CD14-positive monocyte (primary cell): ENCODE measurements at regions not wholly inside any gene's neighbourhood (a gene's known extent, or its start where the extent isn't known, plus 50 kb on each side); places are given as distances from the start of the nearest gene placed in this dataset.

ENCODE experiments used
- DNase-seq, 3 donors: peaks; one replicate each; pipeline ENCODE4 v3.0.0-alpha.2; 2011 to 2022
- H2AFZ ChIP-seq: 2 replicates; pipeline ENCODE4 v1.6.0; 2012; ENCODE audit warnings: mild to moderate bottlenecking, low read depth, low read length, inconsistent platforms; ENCODE audit not compliant: insufficient read depth, poor library complexity, severe bottlenecking
- H3K27ac ChIP-seq, 2 donors: 1 replicate in 1 of 2; 2 replicates in 1 of 2; pipeline ENCODE4 v1.5.1; 2012 to 2013; ENCODE audit warnings: low read length in 2 of 2, control low read depth in 1 of 2, inconsistent platforms in 1 of 2, low read depth in 1 of 2, mild to moderate bottlenecking in 1 of 2
- H3K27me3 ChIP-seq, 2 donors: one replicate each; pipeline versions ENCODE4 v1.6.0 to v1.6.1; 2011 to 2013; ENCODE audit warnings: low read length in 2 of 2; ENCODE audit not compliant: control insufficient read depth in 2 of 2, insufficient read depth in 2 of 2
- H3K36me3 ChIP-seq, 2 donors: replicated peaks in 1 of 2; 1 replicate in 1 of 2; 2 replicates in 1 of 2; pipeline versions ENCODE4 v1.5.1 to v1.6.1; 2012 to 2013; ENCODE audit warnings: low read length in 2 of 2, control low read depth in 1 of 2, inconsistent platforms in 1 of 2, mild to moderate bottlenecking in 1 of 2; ENCODE audit not compliant: insufficient read depth in 2 of 2, control insufficient read depth in 1 of 2
- H3K4me1 ChIP-seq, 2 donors: 1 replicate in 1 of 2; 2 replicates in 1 of 2; pipeline versions ENCODE4 v1.5.1 to v1.6.1; 2012 to 2013; ENCODE audit warnings: low read length in 2 of 2, control low read depth in 1 of 2, inconsistent platforms in 1 of 2, mild to moderate bottlenecking in 1 of 2, moderate library complexity in 1 of 2; ENCODE audit not compliant: insufficient read depth in 2 of 2, control insufficient read depth in 1 of 2
- H3K4me2 ChIP-seq: replicated peaks from 2 replicates; pipeline ENCODE3; 2012; ENCODE audit warnings: low read length, moderate library complexity, mild to moderate bottlenecking; ENCODE audit not compliant: poor library complexity, severe bottlenecking; ENCODE audit errors: extremely low read depth
- H3K4me3 ChIP-seq, 3 experiments: fragments of 200-600 bp in 1 of 3; sonication (generic) in 1 of 3; replicated peaks in 1 of 3; 1 replicate in 2 of 3; 2 replicates in 1 of 3; pipeline ENCODE4 v1.5.1; 2011 to 2013; ENCODE audit warnings: low read length in 3 of 3, mild to moderate bottlenecking in 3 of 3, control low read depth in 2 of 3, low read depth in 2 of 3, inconsistent platforms in 1 of 3, moderate library complexity in 1 of 3
- H3K79me2 ChIP-seq: 2 replicates; pipeline ENCODE4 v1.6.0; 2012; ENCODE audit warnings: mild to moderate bottlenecking, control low read depth, inconsistent platforms, low read length, moderate library complexity; ENCODE audit not compliant: insufficient read depth
- H3K9ac ChIP-seq: 2 replicates; pipeline ENCODE4 v1.6.0; 2017; ENCODE audit warnings: low read length, mild to moderate bottlenecking; ENCODE audit not compliant: insufficient read depth, poor library complexity, severe bottlenecking
- H3K9me3 ChIP-seq, 2 donors: replicated peaks in 1 of 2; 1 replicate in 1 of 2; 2 replicates in 1 of 2; pipeline versions ENCODE4 v1.5.1 to v1.6.1; 2012 to 2013; ENCODE audit warnings: low read length in 2 of 2, control low read depth in 1 of 2; ENCODE audit not compliant: control insufficient read depth in 1 of 2, insufficient read depth in 1 of 2
- H4K20me1 ChIP-seq: 2 replicates; pipeline ENCODE4 v1.6.0; 2012; ENCODE audit warnings: mild to moderate bottlenecking, low read length, control low read depth, moderate library complexity; ENCODE audit not compliant: insufficient read depth
- H3K27ac Mint-ChIP-seq, 7 donors: one replicate each; pipeline ENCODE4 v1.8.0; 2020; ENCODE audit warnings: mild to moderate bottlenecking in 7 of 7, mixed read lengths in 7 of 7, moderate library complexity in 6 of 7, inconsistent platforms in 2 of 7
- H3K27me3 Mint-ChIP-seq, 3 donors: one replicate each; pipeline ENCODE4 v1.8.0; 2021 to 2022; ENCODE audit warnings: low read depth in 3 of 3, mild to moderate bottlenecking in 3 of 3, mixed read lengths in 3 of 3, moderate library complexity in 3 of 3, inconsistent platforms in 1 of 3
- H3K36me3 Mint-ChIP-seq, 2 donors: one replicate each; pipeline ENCODE4 v1.8.0; 2020; ENCODE audit warnings: mixed read lengths in 2 of 2, inconsistent platforms in 1 of 2, mild to moderate bottlenecking in 1 of 2
- H3K4me1 Mint-ChIP-seq: one replicate; pipeline ENCODE4 v1.8.0; 2020; ENCODE audit warnings: mild to moderate bottlenecking, mixed read lengths
- H3K4me3 Mint-ChIP-seq, 2 donors: one replicate each; pipeline ENCODE4 v1.8.0; 2020; ENCODE audit warnings: mild to moderate bottlenecking in 2 of 2, mixed read lengths in 2 of 2, moderate library complexity in 1 of 2
- H3K9me3 Mint-ChIP-seq, 7 donors: one replicate each; pipeline ENCODE4 v1.8.0; 2020 to 2022; ENCODE audit warnings: mixed read lengths in 7 of 7, mild to moderate bottlenecking in 6 of 7, moderate library complexity in 6 of 7, inconsistent platforms in 2 of 7
- WGBS: methylation state at CpG from one replicate; pipeline ENCODE4 v1.1.5; 2013; ENCODE audit warnings: missing lambda C conversion rate; ENCODE audit not compliant: insufficient coverage; 5-methylcytosine and 5-hydroxymethylcytosine counted together
- intact Hi-C, 2 donors: fragments of 100-400 bp; cut with micrococcal nuclease; formaldehyde crosslinking; loops; one replicate each; pipeline versions ENCODE4 v1.15.0 to v1.15.1; 2023
- TF ChIP-seq, protein P1 (sequence below): fragments of 200-600 bp; IDR thresholded peaks from one replicate; pipeline ENCODE4 v1.8.0; 2022; ENCODE audit warnings: antibody characterized with exemption, mild to moderate bottlenecking

DNA sequence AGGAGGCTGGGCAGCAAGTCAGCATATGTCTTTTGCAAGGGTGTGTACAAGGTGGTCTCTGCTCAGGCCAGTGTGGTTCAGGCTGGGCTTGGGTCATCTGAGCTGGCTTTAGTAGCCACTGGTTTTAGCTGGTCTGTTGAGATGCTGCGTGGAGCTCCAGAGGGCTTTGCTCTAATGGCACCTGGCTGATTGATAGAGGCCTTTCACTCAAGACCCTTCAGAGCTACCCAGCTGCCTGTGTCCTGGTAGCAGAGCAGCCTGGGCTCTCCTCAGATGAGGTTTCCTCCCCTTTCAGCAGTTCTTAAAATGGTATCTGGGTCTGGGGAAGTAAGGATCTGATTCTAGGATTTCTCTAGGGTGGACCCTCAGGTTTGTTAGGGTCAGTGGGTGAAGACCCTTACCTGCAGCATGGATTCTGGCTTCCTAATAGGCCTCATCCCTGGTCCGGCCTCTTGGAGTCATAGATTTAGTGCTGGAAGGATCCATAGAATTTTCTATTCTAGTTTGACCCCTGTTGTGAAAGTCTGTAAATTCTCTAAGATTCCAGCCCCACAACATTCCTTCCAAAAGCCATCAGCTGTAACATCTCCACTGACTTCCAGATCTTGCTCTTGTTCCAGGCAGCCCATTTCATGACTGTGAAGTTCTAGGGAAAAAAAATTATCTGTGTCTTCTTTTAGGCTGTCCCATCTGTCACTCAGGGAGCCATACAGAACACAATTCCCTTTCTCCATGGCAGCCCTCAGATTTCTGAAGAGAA, 190.2 kb upstream of the ZBED5 start:
- TF ChIP-seq, protein P1, sequence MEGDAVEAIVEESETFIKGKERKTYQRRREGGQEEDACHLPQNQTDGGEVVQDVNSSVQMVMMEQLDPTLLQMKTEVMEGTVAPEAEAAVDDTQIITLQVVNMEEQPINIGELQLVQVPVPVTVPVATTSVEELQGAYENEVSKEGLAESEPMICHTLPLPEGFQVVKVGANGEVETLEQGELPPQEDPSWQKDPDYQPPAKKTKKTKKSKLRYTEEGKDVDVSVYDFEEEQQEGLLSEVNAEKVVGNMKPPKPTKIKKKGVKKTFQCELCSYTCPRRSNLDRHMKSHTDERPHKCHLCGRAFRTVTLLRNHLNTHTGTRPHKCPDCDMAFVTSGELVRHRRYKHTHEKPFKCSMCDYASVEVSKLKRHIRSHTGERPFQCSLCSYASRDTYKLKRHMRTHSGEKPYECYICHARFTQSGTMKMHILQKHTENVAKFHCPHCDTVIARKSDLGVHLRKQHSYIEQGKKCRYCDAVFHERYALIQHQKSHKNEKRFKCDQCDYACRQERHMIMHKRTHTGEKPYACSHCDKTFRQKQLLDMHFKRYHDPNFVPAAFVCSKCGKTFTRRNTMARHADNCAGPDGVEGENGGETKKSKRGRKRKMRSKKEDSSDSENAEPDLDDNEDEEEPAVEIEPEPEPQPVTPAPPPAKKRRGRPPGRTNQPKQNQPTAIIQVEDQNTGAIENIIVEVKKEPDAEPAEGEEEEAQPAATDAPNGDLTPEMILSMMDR: no peak
- H3K4me3 ChIP-seq: no peak overlapping the region

DNA sequence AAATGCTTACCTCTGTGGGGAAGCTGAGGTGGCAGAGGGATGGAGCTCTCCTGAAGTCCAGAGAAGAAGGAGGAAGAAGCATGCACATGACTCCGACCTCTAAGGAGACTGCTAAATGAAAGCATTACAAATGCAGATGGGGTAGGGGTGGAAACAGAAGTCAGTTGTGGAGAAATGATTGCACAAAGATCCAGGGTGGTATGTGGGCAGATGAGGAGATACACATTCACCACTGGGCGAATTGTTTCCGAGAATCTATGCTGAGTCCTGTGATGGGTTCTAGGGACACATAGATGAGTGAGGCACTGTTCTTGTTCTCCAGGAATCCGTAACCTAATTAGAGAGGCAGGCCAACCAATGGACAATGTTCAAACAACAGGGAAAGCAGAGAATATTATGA, 188.9 kb upstream of the ZBED5 start:
- no peaks in the 10 kb centered on the region for H3K36me3 Mint-ChIP-seq
- H3K27ac Mint-ChIP-seq: no peak overlapping the region
- TF ChIP-seq, protein P1: no peak
- Histone ChIP-seq H3K27me3 (no peaks in the 10 kb centered on the region), H3K36me3 (no peaks in the 10 kb centered on the region), H4K20me1 (no peaks in the 10 kb centered on the region), H3K4me2 (no peak overlapping the region), H3K9me3 (no peaks in the 10 kb centered on the region), H2AFZ (no peak overlapping the region), H3K9ac (no peak overlapping the region), H3K4me3 (no peak overlapping the region), H3K4me1 (no peaks in the 10 kb centered on the region), H3K79me2 (no peaks in the 10 kb centered on the region), H3K27ac (no peak overlapping the region)
- H3K4me3 Mint-ChIP-seq: no peak overlapping the region
- H3K27me3 Mint-ChIP-seq: peaks cover 3 to 10% (median 4%) of the 10 kb centered on the region in 3 donors
- 85% methylated on average over 4 of the region's 4 CpGs for WGBS
- peaks cover 0 to 5% (median 0%) of the 10 kb centered on the region in 7 donors for H3K9me3 Mint-ChIP-seq
- H3K4me1 Mint-ChIP-seq: no peaks in the 10 kb centered on the region
- no peak for DNase-seq
- intact Hi-C loops: no loop called here

More for the DNA sequence above, 190.2 kb upstream of the ZBED5 start:
- WGBS: 100% methylated on average over 1 of the region's 2 CpGs
- no peak overlapping the region for H3K27ac Mint-ChIP-seq
- H3K79me2 ChIP-seq: no peaks in the 10 kb centered on the region
- H3K9me3 Mint-ChIP-seq: peaks cover 3 to 8% (median 4%) of the 10 kb centered on the region in 7 donors
- DNase-seq: no peak
- H3K27me3 ChIP-seq: no peaks in the 10 kb centered on the region
- H3K36me3 ChIP-seq: no peaks in the 10 kb centered on the region
- H3K9ac ChIP-seq: no peak overlapping the region
- intact Hi-C loops: no loop called here
- H3K27me3 Mint-ChIP-seq: peaks cover 4 to 13% (median 5%) of the 10 kb centered on the region in 3 donors
- H3K27ac ChIP-seq: no peak overlapping the region
- H3K4me1 Mint-ChIP-seq: no peaks in the 10 kb centered on the region
- no peaks in the 10 kb centered on the region for H3K4me1 ChIP-seq
- H3K4me2 ChIP-seq: no peak overlapping the region
- no peaks in the 10 kb centered on the region for H3K36me3 Mint-ChIP-seq
- H3K9me3 ChIP-seq: no peaks in the 10 kb centered on the region
- H3K4me3 Mint-ChIP-seq: no peak overlapping the region
- no peaks in the 10 kb centered on the region for H4K20me1 ChIP-seq
- H2AFZ ChIP-seq: no peak overlapping the region
